Brain pericyte (primary cell): ENCODE measurements at regions not wholly inside any gene's neighbourhood (a gene's known extent, or its start where the extent isn't known, plus 50 kb on each side); places are given as distances from the start of the nearest gene placed in this dataset.
"Not testable (repeated sequence)": the region's sequence is repeated elsewhere in the genome, so short reads cannot be mapped to it uniquely, and the experiment has no call there.

Experiments
- DNase-seq: peaks from one replicate; pipeline ENCODE4 v3.0.0-alpha.2; 2012; ENCODE audit warnings: low read depth, low spot score

DNA sequence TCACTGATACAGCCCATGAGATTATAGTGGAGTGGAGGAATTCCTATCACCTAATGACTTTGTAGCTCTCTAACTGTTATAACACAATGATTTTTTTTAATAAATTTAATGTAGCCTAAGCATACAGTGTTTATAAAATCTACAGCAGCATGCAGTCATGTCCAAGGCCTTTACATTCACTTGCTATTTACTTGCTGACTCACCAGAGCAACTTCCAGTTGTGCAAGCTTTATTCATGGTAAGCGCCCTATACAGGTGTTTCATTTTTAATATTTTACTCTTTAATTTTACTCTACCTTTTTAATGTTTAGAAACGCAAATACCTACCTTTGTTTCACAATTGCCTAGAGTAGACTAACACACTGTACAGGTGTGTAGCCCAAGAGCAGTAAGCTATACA, 1652.2 kb downstream of the BRINP3 start:
- DNase-seq = no peak

DNA sequence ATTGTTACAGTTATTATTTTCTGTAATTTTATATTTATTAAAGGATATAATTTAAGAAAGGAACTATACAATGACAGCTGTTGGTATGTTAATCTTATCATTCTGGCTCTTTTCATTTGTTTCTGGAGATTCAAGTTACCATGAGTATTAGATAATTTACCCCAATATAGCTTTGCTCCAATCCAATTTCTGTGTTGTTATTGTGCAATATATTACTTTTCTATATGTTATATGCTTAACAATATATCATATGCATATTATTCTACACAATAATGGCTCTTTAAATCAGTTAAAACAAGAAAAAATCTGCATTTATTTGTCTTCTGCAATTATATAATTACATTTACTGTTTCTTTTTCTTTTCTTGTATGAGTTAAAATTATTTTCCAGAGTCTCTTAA, 1650.9 kb downstream of the BRINP3 start:
- DNase-seq = no peak

DNA sequence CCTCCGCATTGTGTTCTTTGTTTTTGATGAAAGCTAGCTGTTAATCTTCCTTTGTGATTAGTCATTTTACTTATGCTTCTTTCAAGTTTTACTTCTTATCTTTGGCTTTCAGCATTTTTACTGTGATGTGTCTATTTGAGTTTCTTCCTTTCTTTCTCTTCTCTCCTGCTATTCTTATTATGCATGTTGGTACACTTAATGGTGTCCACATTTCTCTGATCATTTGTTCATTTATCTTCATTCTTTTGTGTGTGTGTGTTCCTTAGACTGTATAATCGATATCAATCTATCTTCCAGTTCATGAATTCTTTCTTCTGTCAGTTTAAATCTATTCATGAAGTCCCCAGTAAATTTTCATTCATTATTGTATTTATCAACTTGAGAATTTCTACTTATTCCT, 1650.3 kb downstream of the BRINP3 start:
- DNase-seq = no peak

DNA sequence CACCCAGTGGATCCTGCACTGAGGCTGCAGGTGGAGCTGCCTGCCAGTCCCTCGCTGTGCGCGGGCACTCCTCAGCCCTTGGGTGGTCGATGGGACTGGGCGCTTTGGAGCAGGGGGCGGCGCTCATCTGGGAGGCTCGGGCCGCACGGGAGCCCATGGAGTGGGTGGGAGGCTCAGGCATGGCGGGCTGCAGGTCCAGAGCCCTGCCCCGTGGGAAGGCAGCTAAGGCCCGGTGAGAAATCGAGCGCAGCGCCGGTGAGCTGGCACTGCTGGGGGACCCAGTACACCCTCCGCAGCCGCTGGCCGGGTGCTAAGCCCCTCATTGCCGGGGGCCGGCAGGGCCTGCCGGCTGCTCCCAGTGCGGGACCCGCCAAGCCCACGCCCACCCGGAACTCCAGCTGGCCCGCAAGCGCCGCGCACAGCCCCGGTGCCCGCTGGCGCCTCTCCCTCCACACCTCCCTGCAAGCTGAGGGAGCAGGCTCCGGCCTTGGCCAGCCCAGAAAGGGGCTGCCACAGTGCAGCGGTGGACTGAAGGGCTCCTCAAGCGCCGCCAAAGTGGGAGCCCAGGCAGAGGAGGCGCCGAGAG, 1636.5 kb downstream of the BRINP3 start:
- DNase-seq = not testable (repeated sequence)

DNA sequence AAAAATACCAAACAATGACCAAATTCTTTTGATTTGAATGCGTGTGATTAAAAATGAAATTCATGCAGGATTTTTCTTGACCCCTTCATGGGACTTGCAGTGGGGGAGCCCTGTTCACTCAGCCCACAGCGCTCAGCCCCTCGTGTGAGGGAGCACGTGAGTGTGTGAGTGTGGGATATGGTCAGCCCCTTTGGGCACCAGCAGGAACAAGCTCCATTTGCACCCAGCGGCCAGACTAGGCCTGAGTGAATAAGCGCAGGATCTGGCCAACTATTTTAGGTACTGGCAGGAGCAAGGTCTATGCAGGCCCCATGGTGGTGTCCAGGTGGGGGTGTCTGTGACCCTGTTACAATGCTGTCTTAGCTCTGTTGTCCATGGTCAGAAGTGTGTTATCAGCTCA, 1631.2 kb downstream of the BRINP3 start:
- DNase-seq = no peak

DNA sequence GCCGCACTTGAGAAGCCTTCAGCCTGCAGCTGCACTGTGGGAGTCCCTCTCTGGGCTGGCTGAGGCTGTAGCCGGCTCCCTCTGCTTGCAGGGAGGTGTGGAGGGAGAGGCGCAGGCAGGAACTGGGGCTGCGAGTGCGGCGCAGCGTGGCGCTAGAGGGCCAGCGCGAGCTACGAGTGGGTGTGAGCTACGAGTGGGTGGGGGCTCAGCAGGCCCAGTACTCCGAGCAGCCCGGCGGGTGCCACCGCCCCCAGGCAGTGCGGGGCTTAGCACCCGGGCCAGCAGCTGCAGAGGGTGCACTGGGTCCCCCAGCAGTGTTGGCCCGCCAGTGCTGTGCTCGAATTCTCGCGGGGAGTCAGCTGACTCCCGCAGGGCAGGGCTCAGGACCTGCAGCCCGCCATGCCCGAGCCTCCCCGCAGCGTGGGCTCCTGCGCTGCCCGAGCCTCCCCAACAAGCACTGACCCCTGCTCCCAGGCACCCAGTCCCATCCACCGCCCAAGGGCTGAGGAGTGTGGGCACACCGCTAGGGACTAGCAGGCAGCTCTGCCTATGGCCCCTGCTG, 1620.1 kb downstream of the BRINP3 start:
- no peak for DNase-seq

DNA sequence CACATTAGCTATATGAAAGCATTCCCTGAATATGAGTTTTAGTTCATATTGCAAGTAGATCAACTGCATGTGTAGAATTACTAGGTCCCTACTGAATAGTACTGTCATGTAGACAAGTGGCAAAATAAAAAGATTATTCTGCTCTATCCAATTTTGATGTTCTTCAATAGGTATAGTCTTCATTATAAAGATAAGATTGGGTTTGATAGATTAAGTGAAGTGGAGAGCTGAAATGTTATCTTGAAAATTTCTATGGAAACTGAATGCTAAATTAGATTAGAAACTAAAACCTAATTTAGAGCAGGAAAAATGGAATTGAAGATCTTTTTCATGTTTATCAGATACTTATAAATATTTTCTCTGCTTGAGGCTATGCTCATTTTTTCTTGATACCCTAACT, 1610.0 kb downstream of the BRINP3 start:
- no peak for DNase-seq

DNA sequence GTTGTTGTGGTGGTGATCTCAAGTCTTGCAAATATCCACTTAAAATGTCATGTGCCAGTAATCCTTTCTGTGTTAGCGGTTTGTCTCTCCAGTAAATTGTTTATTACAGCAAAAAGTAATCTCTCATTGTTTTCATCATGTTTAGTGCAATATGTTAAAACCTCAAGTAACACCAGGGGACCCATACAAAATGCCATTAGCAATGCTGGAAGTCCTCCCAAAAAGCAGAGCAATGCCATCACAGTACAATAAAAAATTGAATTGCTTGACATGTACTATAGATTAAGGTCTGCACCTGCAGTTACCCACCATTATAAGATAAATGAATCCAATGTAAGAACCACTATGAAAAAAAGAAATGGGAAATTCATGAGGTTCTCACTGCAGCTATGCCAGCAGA, 1606.5 kb downstream of the BRINP3 start:
- DNase-seq = no peak

DNA sequence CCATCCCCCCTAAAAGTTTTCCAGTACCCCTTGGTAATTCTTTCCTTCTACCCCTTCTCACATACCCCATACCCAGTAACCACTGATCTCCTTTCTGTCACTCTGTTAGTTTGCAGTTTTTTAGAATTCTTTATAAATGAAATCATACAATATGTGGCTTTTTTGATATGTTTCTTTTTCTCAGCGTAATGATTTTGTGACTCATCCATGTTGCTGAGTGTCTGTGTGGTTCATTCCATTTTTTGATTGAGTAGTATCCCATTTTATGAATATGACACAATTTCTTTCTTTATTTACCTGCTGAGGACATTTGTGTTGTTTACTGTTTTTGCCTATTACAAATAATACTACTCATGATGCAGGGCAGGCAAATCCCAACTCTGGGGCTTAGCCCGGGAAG, 1605.3 kb downstream of the BRINP3 start:
- no peak for DNase-seq

DNA sequence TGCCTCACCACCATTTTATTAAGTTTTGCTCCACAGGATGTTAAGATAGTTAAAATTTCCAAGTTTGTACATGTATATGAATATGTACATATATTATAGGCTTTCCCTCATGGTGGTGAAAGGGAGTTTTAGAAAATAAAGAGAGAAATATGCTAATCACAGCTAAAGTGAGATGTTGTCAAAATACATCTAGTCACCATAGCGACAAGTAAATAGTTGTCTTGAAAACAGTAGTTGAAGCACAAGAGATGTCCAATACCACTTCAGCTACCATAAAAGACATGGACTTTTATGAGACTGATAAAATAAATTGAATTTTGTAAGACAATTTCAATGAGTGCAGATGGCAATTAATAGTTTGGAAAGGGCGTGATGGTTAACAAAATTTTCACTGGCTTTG, 1600.0 kb downstream of the BRINP3 start:
- DNase-seq = no peak

DNA sequence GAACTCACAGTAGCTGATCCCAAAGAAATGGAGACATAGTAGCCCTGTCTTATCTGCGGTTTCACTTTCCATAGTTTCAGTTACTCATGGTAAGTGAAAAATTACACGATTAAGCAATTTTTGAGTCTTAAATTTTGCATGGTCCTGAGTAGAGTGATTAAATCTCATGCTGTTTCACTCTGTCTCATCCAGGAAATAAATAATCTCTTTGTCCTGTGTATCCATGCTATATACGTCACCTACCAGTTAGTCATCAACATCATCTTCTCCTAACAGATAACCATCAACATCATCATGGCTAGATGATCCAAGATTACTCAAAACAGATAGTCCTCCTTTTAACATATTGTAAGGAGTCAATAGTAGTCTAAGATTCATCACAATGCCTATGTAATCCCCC, 1589.3 kb downstream of the BRINP3 start:
- no peak for DNase-seq

DNA sequence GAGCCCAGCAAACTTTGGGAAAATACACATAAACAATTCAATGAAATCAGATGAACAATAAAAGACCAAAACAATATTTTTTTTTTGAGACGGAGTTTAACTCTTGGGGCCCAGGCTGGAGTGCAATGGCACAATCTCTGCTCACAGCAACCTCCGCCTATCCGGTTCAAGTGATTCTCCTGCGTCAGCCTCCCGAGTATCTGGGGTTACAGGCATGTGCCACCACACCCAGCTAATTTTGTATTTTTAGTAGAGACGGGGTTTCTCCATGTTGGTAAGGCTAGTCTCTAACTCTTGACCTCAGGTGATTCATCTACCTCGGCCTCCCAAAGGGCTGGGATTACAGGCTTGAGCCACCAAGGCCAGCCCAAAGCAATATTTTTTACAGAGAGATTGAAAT, 1588.5 kb downstream of the BRINP3 start:
- no peak for DNase-seq

DNA sequence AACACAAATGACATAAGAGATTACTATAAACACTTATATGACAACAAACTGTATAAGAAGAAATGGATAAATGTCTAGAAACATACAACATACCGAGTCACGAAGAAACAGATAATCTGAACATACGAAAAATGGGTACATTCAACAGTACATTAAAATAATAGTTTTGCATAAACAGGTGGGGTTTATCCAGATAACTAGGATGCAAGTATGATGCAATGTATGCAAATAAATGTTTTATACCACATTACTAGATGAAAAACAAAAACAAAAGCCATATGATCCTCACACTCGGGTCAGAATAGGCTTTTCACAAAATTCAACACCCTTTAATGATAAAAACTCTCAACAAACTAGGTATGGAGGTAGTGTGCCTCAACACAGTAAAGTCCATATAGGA, 1585.7 kb downstream of the BRINP3 start:
- DNase-seq = no peak

DNA sequence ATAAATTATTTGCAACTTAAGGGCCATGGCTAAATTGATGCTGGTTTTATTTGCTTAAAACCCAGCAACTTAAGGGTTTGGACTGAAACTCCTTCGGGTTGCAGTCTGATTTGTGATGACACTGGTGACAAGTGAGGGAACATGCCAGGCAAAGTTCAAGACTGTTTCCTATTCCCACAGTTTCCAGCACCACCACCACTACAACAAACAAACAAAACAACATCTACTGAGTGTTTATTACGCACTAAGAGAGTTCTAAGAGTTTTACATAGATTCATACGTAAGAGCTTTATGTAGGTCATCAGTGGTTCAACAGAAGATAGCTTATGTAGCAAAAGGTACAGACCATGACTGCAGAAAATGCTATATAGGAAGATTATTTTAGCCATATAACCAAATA, 1582.1 kb downstream of the BRINP3 start:
- no peak for DNase-seq

DNA sequence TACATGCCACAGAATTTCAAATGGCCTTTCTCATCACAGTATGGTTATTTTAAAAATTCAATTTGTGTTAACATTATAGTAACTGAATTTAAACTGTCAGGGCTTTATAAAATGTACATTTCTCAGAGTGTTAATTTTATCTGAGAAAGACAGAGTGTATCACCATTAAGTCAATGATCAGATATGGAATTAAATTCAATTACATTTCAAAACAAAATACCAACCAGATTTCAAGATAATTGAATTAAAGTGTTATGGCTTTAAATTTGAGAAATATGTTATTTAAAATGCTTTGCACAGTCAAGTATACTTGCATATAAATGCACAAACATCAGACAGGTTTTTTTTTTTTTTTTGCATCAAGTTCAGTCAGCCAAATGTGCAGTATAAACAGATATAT, 1574.4 kb downstream of the BRINP3 start:
- no peak for DNase-seq

DNA sequence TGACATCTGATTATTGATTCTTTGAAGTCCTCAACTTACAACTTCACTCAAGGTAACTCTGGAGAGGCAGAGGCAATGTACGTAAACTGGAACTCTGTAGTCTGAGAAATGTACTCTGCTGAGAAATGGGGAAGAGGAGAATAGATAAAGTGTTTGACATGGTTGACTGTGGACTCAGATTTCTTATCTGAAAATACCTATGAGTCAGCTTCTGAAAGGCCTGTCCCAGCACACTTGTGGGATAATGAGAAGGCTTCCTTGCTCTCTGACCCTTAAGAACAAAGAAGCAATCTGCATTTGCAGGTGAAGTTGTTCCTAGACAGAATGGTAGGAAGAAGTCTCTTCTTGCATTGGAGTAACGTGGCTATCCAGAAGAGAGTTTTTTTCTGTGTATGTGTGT, 1573.5 kb downstream of the BRINP3 start:
- no peak for DNase-seq

DNA sequence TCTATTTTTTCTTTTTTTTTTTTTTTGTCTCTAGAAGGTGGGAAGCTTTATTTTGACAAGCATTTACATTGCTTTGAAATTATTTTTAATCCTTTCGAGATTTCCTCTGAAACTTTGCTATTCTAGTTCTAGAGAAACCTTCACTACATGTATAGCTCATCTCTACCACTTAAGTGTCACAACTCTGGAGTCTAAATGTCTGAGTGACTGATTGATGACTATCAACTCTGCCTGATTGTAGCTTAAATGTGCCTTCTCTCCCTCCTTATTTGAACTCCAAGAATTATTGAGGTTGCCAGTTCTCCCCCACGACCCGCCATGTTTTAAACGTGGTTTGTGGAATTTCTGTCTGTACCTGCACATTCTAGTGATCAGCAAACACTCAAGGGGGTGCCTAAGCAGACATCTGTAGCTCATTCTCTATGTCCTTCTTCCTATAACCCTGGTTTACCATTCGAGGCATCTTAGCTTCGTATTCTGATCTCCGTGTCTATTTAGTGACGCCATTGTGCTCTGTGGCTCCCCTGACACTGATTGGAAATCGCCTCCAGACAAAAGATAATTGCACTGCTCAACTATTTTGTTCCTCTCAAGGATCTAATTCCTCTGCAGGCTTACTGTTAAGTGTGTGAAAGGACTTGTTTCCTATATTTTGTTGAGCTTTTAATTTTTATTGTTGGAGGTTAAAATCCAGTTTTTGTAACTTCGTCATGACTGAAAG, 1570.6 kb downstream of the BRINP3 start:
- DNase-seq = no peak

DNA sequence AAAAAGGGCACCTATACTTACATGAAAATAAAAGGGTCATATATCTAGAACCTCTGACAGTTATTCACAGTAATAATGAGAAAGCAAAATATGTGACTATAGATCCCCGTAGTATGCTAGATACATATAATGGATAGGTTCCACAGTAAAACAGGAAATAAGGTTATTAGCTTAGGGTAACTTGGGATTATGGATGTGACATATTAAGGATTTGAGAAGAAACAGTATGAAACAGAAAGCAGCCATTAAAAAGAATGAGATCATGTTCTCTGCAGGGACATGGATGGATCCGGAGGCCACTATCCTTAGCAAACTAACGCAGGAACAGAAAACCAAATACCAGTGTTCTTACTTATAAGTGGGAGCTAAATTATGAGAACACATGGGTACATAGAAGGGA, 1547.3 kb downstream of the BRINP3 start:
- DNase-seq = no peak

DNA sequence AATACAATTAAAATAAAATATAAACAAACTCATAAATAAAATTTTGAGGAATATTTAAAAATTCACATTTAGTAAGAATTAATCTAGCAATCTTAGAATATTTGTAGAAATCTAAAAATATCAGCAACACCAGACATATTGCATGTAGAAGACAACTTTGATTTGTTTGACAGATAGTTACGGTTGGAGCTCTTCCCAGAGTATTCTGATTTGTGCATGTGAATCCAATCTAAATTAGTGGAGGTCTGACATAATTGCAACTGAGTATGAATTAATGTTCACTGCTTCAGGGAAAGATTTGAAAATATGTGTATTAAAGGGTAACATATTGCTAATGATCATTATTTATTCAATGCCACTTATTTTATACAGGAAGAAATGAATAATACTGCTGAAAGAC, 1546.2 kb downstream of the BRINP3 start:
- DNase-seq = no peak

DNA sequence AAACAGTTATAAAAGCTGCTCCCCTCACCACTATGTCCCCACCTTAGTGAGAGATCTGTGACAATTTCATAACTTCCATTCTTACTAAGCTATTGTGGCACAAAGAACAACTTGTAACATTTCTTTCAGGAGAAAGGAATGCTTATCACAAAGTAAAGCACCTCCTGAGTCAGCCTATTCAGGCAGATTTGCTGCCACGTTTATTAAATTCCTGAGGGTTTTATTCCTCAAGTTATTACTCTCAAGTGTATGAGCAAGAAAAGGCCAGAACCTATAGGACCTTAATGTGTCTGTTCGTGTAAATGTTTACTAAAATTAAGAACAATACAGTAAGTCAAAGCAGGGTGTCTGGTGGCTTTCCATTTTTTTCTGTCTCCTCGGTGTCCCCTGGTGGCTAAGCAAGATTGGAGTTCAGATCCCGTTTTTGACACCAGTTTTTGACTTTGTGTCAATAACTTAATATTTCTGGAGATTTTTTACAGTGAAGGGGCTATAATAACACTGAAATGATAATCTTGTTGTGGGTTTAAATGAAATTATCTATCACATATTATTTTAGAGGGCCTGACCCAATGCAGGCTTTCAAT, 1539.6 kb downstream of the BRINP3 start:
- no peak for DNase-seq

DNA sequence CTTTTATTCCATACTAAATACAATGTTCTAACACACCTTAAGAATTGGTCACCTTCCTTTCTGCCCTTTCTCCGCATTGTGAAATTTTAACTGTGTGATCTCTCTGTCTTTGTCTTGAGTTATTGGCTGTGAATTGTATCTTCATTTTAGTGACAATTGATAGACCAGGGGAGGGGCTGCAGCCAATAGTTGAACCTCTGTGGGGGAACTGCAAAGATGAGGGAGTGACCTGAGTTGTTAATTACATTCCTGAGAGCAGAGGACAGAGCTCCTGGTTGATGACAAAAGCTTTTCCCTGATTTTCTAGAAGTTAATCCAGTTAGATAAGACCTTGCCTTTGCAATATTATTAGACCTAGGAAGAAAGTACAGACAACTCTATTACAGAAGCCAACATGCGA, 1535.7 kb downstream of the BRINP3 start:
- DNase-seq = no peak

DNA sequence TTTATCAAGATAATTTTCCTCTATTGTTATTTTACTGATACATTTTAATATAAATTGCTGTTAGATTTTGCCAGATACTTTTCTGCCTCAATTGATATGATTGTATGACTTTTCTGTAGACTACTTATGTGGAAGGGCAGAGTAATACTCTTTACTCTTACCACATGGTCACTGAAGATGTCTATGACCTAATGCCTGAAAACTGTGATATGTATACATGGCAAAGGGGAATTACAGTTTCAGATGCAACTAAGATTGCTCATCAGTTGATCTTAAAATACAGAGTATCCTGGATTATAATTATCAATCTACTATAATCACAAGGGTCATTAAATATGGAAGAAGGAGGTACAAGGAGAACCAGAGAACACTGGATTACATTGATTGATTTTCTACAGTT, 1528.0 kb downstream of the BRINP3 start:
- DNase-seq = no peak

DNA sequence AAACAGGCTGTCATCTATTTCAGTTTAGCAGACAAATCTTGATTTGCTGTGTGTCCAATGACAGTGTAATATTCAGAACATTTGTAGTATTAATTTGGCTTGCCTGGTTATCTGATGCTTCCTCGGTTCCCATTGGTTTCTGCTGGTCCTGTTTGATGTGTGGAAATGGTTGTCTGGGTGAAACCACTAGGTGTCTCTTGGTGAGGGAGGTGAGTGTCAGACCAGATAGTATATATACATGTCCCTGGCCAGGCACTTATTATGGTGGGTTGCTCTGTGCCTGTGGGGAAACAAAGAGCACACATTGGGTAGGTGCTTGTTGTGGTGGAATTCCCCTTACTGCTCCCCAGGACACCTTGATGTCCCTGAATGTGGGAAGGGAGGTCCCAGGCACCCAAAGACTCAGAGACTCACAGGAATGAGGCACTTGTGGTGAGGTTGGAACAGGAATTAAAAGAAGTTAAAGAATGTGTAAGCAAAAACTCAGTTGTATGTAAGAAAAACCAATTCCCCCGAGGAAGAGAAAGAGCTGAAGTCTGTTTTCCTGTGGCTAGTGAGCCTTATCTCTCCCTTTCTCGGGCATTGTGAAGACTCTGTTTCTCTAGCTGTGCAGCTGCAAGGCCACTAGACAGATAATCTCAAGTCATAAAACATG, 1519.1 kb downstream of the BRINP3 start:
- no peak for DNase-seq
